ENCODE measurements at regions not wholly inside any gene's neighbourhood (a gene's known extent, or its start where the extent isn't known, plus 50 kb on each side); places are given as distances from the start of the nearest gene placed in this dataset.

GRCh38 chr6:126535595-126535994 is 195.7 kb downstream of the CENPW start:
- intact Hi-C loops (cut with micrococcal nuclease; ENCODE audit: unreplicated experiment): no loop called here
- TF ChIP-seq EZH2 (IDR thresholded peaks at IDR 0.05; ENCODE audit: low read depth) (no peak), CTCF (conservative IDR thresholded peaks at IDR 0.05) (no peak)
- no peaks in the 10 kb centered on the region for H4K20me1 ChIP-seq (ENCODE audit: insufficient read depth)
- peaks cover 4% of the 10 kb centered on the region; the same call in 1 of the 2 replicates for H3F3A ChIP-seq (ENCODE audit: insufficient read depth, low read depth)
- no peak overlapping the region for H3K27ac ChIP-seq
- no peaks in the 10 kb centered on the region for H3K27me3 ChIP-seq (ENCODE audit: insufficient read depth, low read depth)
- no peaks in the 10 kb centered on the region for H3K9me3 ChIP-seq (ENCODE audit: insufficient read depth, low read depth)
- CTCF ChIA-PET: no interaction called here
- no peak overlapping the region for H3K4me3 ChIP-seq
- H3K36me3 ChIP-seq (ENCODE audit: low read depth): no peaks in the 10 kb centered on the region
- no peak for DNase-seq
- H3K9me2 ChIP-seq (ENCODE audit: insufficient read depth): no peaks in the 10 kb centered on the region; the same call in 1 of the 2 replicates
- peaks cover 12% of the 10 kb centered on the region for H3K4me1 ChIP-seq (replicated peaks; ENCODE audit: insufficient read depth)
- BruUV-seq (replicated peaks): no TSS peak
- no peaks in the 10 kb centered on the region for H3K79me2 ChIP-seq (ENCODE audit: low read depth)
- POLR2A ChIA-PET (ENCODE audit: unreplicated experiment): no interaction called here
- H3K4me2 ChIP-seq: no peak overlapping the region
- no peak overlapping the region for H2AFZ ChIP-seq

GRCh38 chr6:126537061-126537816 is 197.3 kb downstream of the CENPW start:
- H3K4me2 ChIP-seq: no peak overlapping the region
- no TSS peak for BruUV-seq (replicated peaks)
- peaks cover 22% of the 10 kb centered on the region for H3K4me1 ChIP-seq (replicated peaks; ENCODE audit: insufficient read depth)
- no peaks in the 10 kb centered on the region for H3K36me3 ChIP-seq (ENCODE audit: low read depth)
- peaks cover 10% of the 10 kb centered on the region for H3F3A ChIP-seq (ENCODE audit: insufficient read depth, low read depth)
- POLR2A ChIA-PET (ENCODE audit: unreplicated experiment): no interaction called here
- H3K27me3 ChIP-seq (ENCODE audit: insufficient read depth, low read depth): no peaks in the 10 kb centered on the region
- no peak for DNase-seq
- CTCF ChIA-PET: no interaction called here
- H3K4me3 ChIP-seq: no peak overlapping the region
- no peak overlapping the region for H3K27ac ChIP-seq
- H4K20me1 ChIP-seq (ENCODE audit: insufficient read depth): no peaks in the 10 kb centered on the region
- no peaks in the 10 kb centered on the region; the same call in 1 of the 2 replicates for H3K9me2 ChIP-seq (ENCODE audit: insufficient read depth)
- intact Hi-C loops (cut with micrococcal nuclease; ENCODE audit: unreplicated experiment): no loop called here
- no peaks in the 10 kb centered on the region for H3K9me3 ChIP-seq (ENCODE audit: insufficient read depth, low read depth)
- no peak overlapping the region for H2AFZ ChIP-seq
- TF ChIP-seq CTCF (conservative IDR thresholded peaks at IDR 0.05) (no peak), EZH2 (IDR thresholded peaks at IDR 0.05; ENCODE audit: low read depth) (no peak)
- H3K79me2 ChIP-seq (ENCODE audit: low read depth): no peaks in the 10 kb centered on the region

- H2AFZ ChIP-seq: no peak overlapping the region
- H3K9me2 ChIP-seq (ENCODE audit: insufficient read depth): no peaks in the 10 kb centered on the region; the same call in 1 of the 2 replicates
- BruUV-seq (replicated peaks): no TSS peak
- H3K9me3 ChIP-seq (ENCODE audit: insufficient read depth, low read depth): no peaks in the 10 kb centered on the region; the same call in 1 of the 2 replicates
- no peaks in the 10 kb centered on the region for H3K27me3 ChIP-seq (ENCODE audit: insufficient read depth, low read depth)
- no peak overlapping the region for H3K4me3 ChIP-seq
- H3K79me2 ChIP-seq (ENCODE audit: low read depth): no peaks in the 10 kb centered on the region
- TF ChIP-seq CTCF (conservative IDR thresholded peaks at IDR 0.05): no peak
- TF ChIP-seq EZH2 (IDR thresholded peaks at IDR 0.05; ENCODE audit: low read depth): no peak
- H3K4me2 ChIP-seq: no peak overlapping the region
- no peaks in the 10 kb centered on the region for H4K20me1 ChIP-seq (ENCODE audit: insufficient read depth)
- DNase-seq: peak; percentile 3 to 59
- CTCF ChIA-PET: no interaction called here
- H3K4me1 ChIP-seq (replicated peaks; ENCODE audit: insufficient read depth): peaks cover 28% of the 10 kb centered on the region
- no peak overlapping the region for H3K27ac ChIP-seq
- POLR2A ChIA-PET (ENCODE audit: unreplicated experiment): no interaction called here
- no peaks in the 10 kb centered on the region for H3K36me3 ChIP-seq (ENCODE audit: low read depth)
- H3F3A ChIP-seq (ENCODE audit: insufficient read depth, low read depth): peaks cover 15% of the 10 kb centered on the region
- intact Hi-C loops (cut with micrococcal nuclease; ENCODE audit: unreplicated experiment): no loop called here
Observed at GRCh38 chr6:126539022-126539421, 199.1 kb downstream of the CENPW start.

Measured in PC-9 (cell line).